ENCODE measurements at regions not wholly inside any gene's neighbourhood (a gene's known extent, or its start where the extent isn't known, plus 50 kb on each side); places are given as distances from the start of the nearest gene placed in this dataset.

GRCh38 chr9:108153416-108153815, 663.8 kb upstream of the KLF4 start:
- TF ChIP-seq CTCF (IDR thresholded peaks at IDR 0.05; ENCODE audit: low read depth, low read length, poor library complexity, severe bottlenecking) = no peak
- TF ChIP-seq EZH2phosphoT487 (IDR thresholded peaks at IDR 0.05; ENCODE audit: borderline replicate concordance, low read length) = no peak
